HL-60 (cell line): ENCODE measurements at regions not wholly inside any gene's neighbourhood (a gene's known extent, or its start where the extent isn't known, plus 50 kb on each side); places are given as distances from the start of the nearest gene placed in this dataset.

Source experiments
- GABPA ChIP-seq: IDR thresholded peaks from 2 replicates; pipeline ENCODE4 v1.6.1; 2012; ENCODE audit warnings: low read depth
- POLR2AphosphoS5 ChIP-seq: IDR thresholded peaks from 2 replicates; pipeline ENCODE4 v1.6.1; 2012; ENCODE audit warnings: low read depth
- SPI1 ChIP-seq: IDR thresholded peaks from 2 replicates; pipeline ENCODE4 v1.6.1; 2012; ENCODE audit warnings: low read depth, mild to moderate bottlenecking, borderline replicate concordance
- TF ChIP-seq, protein P1 (sequence below): IDR thresholded peaks from one replicate; pipeline ENCODE4 v1.5.1; 2011; ENCODE audit warnings: low read length, control low read depth, inconsistent platforms; ENCODE audit not compliant: insufficient read depth
- TF ChIP-seq, protein P2 (sequence below): IDR thresholded peaks from 2 replicates; pipeline ENCODE4 v1.6.1; 2012; ENCODE audit warnings: low read depth; ENCODE audit not compliant: insufficient replicate concordance

DNA sequence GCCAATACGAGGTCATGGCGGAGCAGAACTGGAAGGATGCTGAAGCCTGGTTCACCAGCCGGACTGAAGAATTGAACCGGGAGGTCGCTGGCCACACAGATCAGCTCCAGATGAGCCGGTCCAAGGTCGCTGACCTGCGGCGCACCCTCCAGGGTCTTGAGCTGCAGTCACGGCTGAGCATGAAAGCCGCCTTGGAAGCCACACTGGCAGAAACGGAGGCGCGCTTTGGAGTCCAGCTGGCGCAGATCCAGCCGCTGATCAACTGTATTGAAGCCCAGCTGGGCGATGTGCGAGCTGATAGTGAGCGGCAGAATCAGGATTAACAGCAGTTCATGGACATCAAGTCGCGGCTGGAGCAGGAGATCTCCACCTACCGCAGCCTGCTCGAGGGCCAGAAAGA is 296.9 kb downstream of the OGFRL1 start:
- TF ChIP-seq, protein P1, sequence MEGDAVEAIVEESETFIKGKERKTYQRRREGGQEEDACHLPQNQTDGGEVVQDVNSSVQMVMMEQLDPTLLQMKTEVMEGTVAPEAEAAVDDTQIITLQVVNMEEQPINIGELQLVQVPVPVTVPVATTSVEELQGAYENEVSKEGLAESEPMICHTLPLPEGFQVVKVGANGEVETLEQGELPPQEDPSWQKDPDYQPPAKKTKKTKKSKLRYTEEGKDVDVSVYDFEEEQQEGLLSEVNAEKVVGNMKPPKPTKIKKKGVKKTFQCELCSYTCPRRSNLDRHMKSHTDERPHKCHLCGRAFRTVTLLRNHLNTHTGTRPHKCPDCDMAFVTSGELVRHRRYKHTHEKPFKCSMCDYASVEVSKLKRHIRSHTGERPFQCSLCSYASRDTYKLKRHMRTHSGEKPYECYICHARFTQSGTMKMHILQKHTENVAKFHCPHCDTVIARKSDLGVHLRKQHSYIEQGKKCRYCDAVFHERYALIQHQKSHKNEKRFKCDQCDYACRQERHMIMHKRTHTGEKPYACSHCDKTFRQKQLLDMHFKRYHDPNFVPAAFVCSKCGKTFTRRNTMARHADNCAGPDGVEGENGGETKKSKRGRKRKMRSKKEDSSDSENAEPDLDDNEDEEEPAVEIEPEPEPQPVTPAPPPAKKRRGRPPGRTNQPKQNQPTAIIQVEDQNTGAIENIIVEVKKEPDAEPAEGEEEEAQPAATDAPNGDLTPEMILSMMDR, result no peak
- TF ChIP-seq, protein P2, sequence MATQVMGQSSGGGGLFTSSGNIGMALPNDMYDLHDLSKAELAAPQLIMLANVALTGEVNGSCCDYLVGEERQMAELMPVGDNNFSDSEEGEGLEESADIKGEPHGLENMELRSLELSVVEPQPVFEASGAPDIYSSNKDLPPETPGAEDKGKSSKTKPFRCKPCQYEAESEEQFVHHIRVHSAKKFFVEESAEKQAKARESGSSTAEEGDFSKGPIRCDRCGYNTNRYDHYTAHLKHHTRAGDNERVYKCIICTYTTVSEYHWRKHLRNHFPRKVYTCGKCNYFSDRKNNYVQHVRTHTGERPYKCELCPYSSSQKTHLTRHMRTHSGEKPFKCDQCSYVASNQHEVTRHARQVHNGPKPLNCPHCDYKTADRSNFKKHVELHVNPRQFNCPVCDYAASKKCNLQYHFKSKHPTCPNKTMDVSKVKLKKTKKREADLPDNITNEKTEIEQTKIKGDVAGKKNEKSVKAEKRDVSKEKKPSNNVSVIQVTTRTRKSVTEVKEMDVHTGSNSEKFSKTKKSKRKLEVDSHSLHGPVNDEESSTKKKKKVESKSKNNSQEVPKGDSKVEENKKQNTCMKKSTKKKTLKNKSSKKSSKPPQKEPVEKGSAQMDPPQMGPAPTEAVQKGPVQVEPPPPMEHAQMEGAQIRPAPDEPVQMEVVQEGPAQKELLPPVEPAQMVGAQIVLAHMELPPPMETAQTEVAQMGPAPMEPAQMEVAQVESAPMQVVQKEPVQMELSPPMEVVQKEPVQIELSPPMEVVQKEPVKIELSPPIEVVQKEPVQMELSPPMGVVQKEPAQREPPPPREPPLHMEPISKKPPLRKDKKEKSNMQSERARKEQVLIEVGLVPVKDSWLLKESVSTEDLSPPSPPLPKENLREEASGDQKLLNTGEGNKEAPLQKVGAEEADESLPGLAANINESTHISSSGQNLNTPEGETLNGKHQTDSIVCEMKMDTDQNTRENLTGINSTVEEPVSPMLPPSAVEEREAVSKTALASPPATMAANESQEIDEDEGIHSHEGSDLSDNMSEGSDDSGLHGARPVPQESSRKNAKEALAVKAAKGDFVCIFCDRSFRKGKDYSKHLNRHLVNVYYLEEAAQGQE, result no peak
- TF ChIP-seq POLR2AphosphoS5 (no peak), SPI1 (no peak), GABPA (no peak)
